Spinal cord (tissue), 9 donors: ENCODE measurements at regions not wholly inside any gene's neighbourhood (a gene's known extent, or its start where the extent isn't known, plus 50 kb on each side); places are given as distances from the start of the nearest gene placed in this dataset.

ENCODE experiments used
- DNase-seq, 6 donors: peaks; one replicate each; pipeline versions ENCODE4 v3.0.0 to v3.0.0-alpha.2; 2013 to 2015; ENCODE audit warnings: low spot score in 6 of 6, low read depth in 4 of 6
- H3K27ac ChIP-seq: one replicate; pipeline ENCODE4 v1.5.1; 2013; ENCODE audit warnings: low read depth, low read length, control low read depth
- H3K27me3 ChIP-seq: one replicate; pipeline ENCODE4 v1.6.1; 2013; ENCODE audit warnings: low read length; ENCODE audit not compliant: control insufficient read depth, insufficient read depth
- H3K36me3 ChIP-seq: one replicate; pipeline ENCODE4 v1.6.1; 2013; ENCODE audit warnings: low read length; ENCODE audit not compliant: control insufficient read depth, insufficient read depth
- H3K4me1 ChIP-seq: one replicate; pipeline ENCODE4 v1.6.1; 2013; ENCODE audit warnings: low read length; ENCODE audit not compliant: control insufficient read depth, insufficient read depth
- H3K4me3 ChIP-seq: one replicate; pipeline ENCODE4 v1.5.1; 2013; ENCODE audit warnings: low read depth, low read length, control low read depth
- H3K9me3 ChIP-seq: one replicate; pipeline ENCODE4 v1.6.1; 2013; ENCODE audit warnings: low read length; ENCODE audit not compliant: control insufficient read depth, insufficient read depth
- WGBS: methylation state at CpG from one replicate; pipeline ENCODE4 v1.1.5; 2013; ENCODE audit warnings: missing lambda C conversion rate; ENCODE audit not compliant: insufficient coverage; 5-methylcytosine and 5-hydroxymethylcytosine counted together
- donor health status: healthy.

- Histone ChIP-seq H3K4me1 (no peaks in the 10 kb centered on the region), H3K4me3 (no peak overlapping the region), H3K9me3 (no peaks in the 10 kb centered on the region), H3K36me3 (no peaks in the 10 kb centered on the region), H3K27me3 (no peaks in the 10 kb centered on the region), H3K27ac (no peak overlapping the region)
- DNase-seq = no peak
- 100% methylated on average over 8 of the region's 13 CpGs for WGBS
These were observed 592.3 kb upstream of the ADGRL2 start for GRCh38 chr1:81208441-81208840.

GRCh38 chr1:81205956-81206355, 594.8 kb upstream of the ADGRL2 start:
- H3K27me3 ChIP-seq = no peaks in the 10 kb centered on the region
- H3K9me3 ChIP-seq = no peaks in the 10 kb centered on the region
- no peak overlapping the region for H3K4me3 ChIP-seq
- WGBS = 82% methylated on average over 3 of the region's 6 CpGs
- H3K27ac ChIP-seq = no peak overlapping the region
- H3K36me3 ChIP-seq = no peaks in the 10 kb centered on the region
- no peaks in the 10 kb centered on the region for H3K4me1 ChIP-seq
- DNase-seq = no peak

GRCh38 chr1:81201779-81202178, 599.0 kb upstream of the ADGRL2 start:
- Histone ChIP-seq H3K27me3 (no peaks in the 10 kb centered on the region), H3K27ac (no peak overlapping the region), H3K9me3 (no peaks in the 10 kb centered on the region), H3K4me3 (no peak overlapping the region), H3K36me3 (no peaks in the 10 kb centered on the region), H3K4me1 (no peaks in the 10 kb centered on the region)
- no peak for DNase-seq
- WGBS = no CpG with 5 or more reads among the region's 2 CpGs

- WGBS = 97% methylated on average over 3 of the region's 3 CpGs
- DNase-seq = peak in 1 of 6 donors; percentile 62
- H3K4me1 ChIP-seq = no peaks in the 10 kb centered on the region
These were observed 603.1 kb upstream of the ADGRL2 start for GRCh38 chr1:81197591-81197990.

GRCh38 chr1:81192647-81193642, 607.8 kb upstream of the ADGRL2 start:
- Histone ChIP-seq H3K27me3 (no peaks in the 10 kb centered on the region), H3K27ac (no peak overlapping the region), H3K9me3 (no peaks in the 10 kb centered on the region), H3K4me1 (no peaks in the 10 kb centered on the region), H3K4me3 (no peak overlapping the region), H3K36me3 (no peaks in the 10 kb centered on the region)
- DNase-seq = no peak
- WGBS = 94% methylated on average over 3 of the region's 7 CpGs

More at GRCh38 chr1:81197591-81197990, 603.1 kb upstream of the ADGRL2 start:
- Histone ChIP-seq H3K27ac (no peak overlapping the region), H3K4me3 (no peak overlapping the region), H3K36me3 (no peaks in the 10 kb centered on the region), H3K9me3 (no peaks in the 10 kb centered on the region), H3K27me3 (no peaks in the 10 kb centered on the region)

- H3K27me3 ChIP-seq = no peaks in the 10 kb centered on the region
- H3K9me3 ChIP-seq = no peaks in the 10 kb centered on the region
- no peaks in the 10 kb centered on the region for H3K4me1 ChIP-seq
- no peak overlapping the region for H3K4me3 ChIP-seq
- DNase-seq = peak in 1 of 6 donors; percentile 11
- H3K27ac ChIP-seq = no peak overlapping the region
- whole genome bisulfite sequencing = no CpG with 5 or more reads among the region's 3 CpGs
- H3K36me3 ChIP-seq = no peaks in the 10 kb centered on the region
These were observed 610.7 kb upstream of the ADGRL2 start for GRCh38 chr1:81190003-81190402.

- H3K9me3 ChIP-seq = no peaks in the 10 kb centered on the region
- no peak overlapping the region for H3K27ac ChIP-seq
- no peaks in the 10 kb centered on the region for H3K36me3 ChIP-seq
- H3K4me1 ChIP-seq = no peaks in the 10 kb centered on the region
- H3K4me3 ChIP-seq = no peak overlapping the region
- no CpG with 5 or more reads among the region's 1 CpG for WGBS
- DNase-seq = no peak
- H3K27me3 ChIP-seq = no peaks in the 10 kb centered on the region
These were observed 613.1 kb upstream of the ADGRL2 start for GRCh38 chr1:81187635-81188034.

- Histone ChIP-seq H3K27me3 (no peaks in the 10 kb centered on the region), H3K27ac (no peak overlapping the region), H3K4me3 (no peak overlapping the region), H3K9me3 (no peaks in the 10 kb centered on the region), H3K36me3 (no peaks in the 10 kb centered on the region), H3K4me1 (no peaks in the 10 kb centered on the region)
- DNase-seq = no peak
- 100% methylated on average over 1 of the region's 2 CpGs for WGBS
These were observed 614.5 kb upstream of the ADGRL2 start for GRCh38 chr1:81186261-81186660.

- no peak for DNase-seq
- Histone ChIP-seq H3K4me3 (no peak overlapping the region), H3K4me1 (no peaks in the 10 kb centered on the region), H3K36me3 (no peaks in the 10 kb centered on the region), H3K9me3 (no peaks in the 10 kb centered on the region), H3K27me3 (no peaks in the 10 kb centered on the region), H3K27ac (no peak overlapping the region)
- no CpG with 5 or more reads among the region's 1 CpG for WGBS
These were observed 617.2 kb upstream of the ADGRL2 start for GRCh38 chr1:81183553-81183952.

- Histone ChIP-seq H3K9me3 (no peaks in the 10 kb centered on the region), H3K27me3 (no peaks in the 10 kb centered on the region), H3K36me3 (no peaks in the 10 kb centered on the region), H3K4me3 (no peak overlapping the region), H3K4me1 (no peaks in the 10 kb centered on the region), H3K27ac (no peak overlapping the region)
- 90% methylated on average over 5 of the region's 6 CpGs for WGBS
- DNase-seq = no peak
These were observed 617.7 kb upstream of the ADGRL2 start for GRCh38 chr1:81183051-81183450.
